Spinal cord (tissue), 9 donors: ENCODE measurements at regions not wholly inside any gene's neighbourhood (a gene's known extent, or its start where the extent isn't known, plus 50 kb on each side); places are given as distances from the start of the nearest gene placed in this dataset.

Experiments used
- DNase-seq, 6 donors: peaks; one replicate each; pipeline versions ENCODE4 v3.0.0 to v3.0.0-alpha.2; 2013 to 2015; ENCODE audit warnings: low spot score in 6 of 6, low read depth in 4 of 6
- H3K27ac ChIP-seq: one replicate; pipeline ENCODE4 v1.5.1; 2013; ENCODE audit warnings: low read depth, low read length, control low read depth
- H3K27me3 ChIP-seq: one replicate; pipeline ENCODE4 v1.6.1; 2013; ENCODE audit warnings: low read length; ENCODE audit not compliant: control insufficient read depth, insufficient read depth
- H3K36me3 ChIP-seq: one replicate; pipeline ENCODE4 v1.6.1; 2013; ENCODE audit warnings: low read length; ENCODE audit not compliant: control insufficient read depth, insufficient read depth
- H3K4me1 ChIP-seq: one replicate; pipeline ENCODE4 v1.6.1; 2013; ENCODE audit warnings: low read length; ENCODE audit not compliant: control insufficient read depth, insufficient read depth
- H3K4me3 ChIP-seq: one replicate; pipeline ENCODE4 v1.5.1; 2013; ENCODE audit warnings: low read depth, low read length, control low read depth
- H3K9me3 ChIP-seq: one replicate; pipeline ENCODE4 v1.6.1; 2013; ENCODE audit warnings: low read length; ENCODE audit not compliant: control insufficient read depth, insufficient read depth
- WGBS: methylation state at CpG from one replicate; pipeline ENCODE4 v1.1.5; 2013; ENCODE audit warnings: missing lambda C conversion rate; ENCODE audit not compliant: insufficient coverage; 5-methylcytosine and 5-hydroxymethylcytosine counted together
- donor health status: healthy.

GRCh38 chr7:114047889-114048288 is 129.1 kb upstream of the PPP1R3A start:
- no peaks in the 10 kb centered on the region for H3K36me3 ChIP-seq
- WGBS: 100% methylated on average over 1 of the region's 2 CpGs
- no peaks in the 10 kb centered on the region for H3K9me3 ChIP-seq
- no peak overlapping the region for H3K27ac ChIP-seq
- H3K4me3 ChIP-seq: no peak overlapping the region
- no peaks in the 10 kb centered on the region for H3K27me3 ChIP-seq
- H3K4me1 ChIP-seq: no peaks in the 10 kb centered on the region
- DNase-seq: no peak

GRCh38 chr7:114033475-114033874 is 114.7 kb upstream of the PPP1R3A start:
- no peak overlapping the region for H3K4me3 ChIP-seq
- no CpG with 5 or more reads among the region's 2 CpGs for WGBS
- H3K9me3 ChIP-seq: no peaks in the 10 kb centered on the region
- DNase-seq: no peak
- no peak overlapping the region for H3K27ac ChIP-seq
- no peaks in the 10 kb centered on the region for H3K27me3 ChIP-seq
- H3K4me1 ChIP-seq: no peaks in the 10 kb centered on the region
- no peaks in the 10 kb centered on the region for H3K36me3 ChIP-seq

GRCh38 chr7:114026486-114027089 is 107.8 kb upstream of the PPP1R3A start:
- Histone ChIP-seq H3K27me3 (no peaks in the 10 kb centered on the region), H3K9me3 (no peaks in the 10 kb centered on the region), H3K27ac (no peak overlapping the region), H3K36me3 (no peaks in the 10 kb centered on the region), H3K4me3 (no peak overlapping the region), H3K4me1 (no peaks in the 10 kb centered on the region)
- WGBS: no CpG with 5 or more reads among the region's 1 CpG
- peak; percentile 13 to 92 (median 64) for DNase-seq

GRCh38 chr7:114021135-114021534 is 102.3 kb upstream of the PPP1R3A start:
- H3K4me3 ChIP-seq: no peak overlapping the region
- no peak overlapping the region for H3K27ac ChIP-seq
- no peaks in the 10 kb centered on the region for H3K4me1 ChIP-seq
- no peaks in the 10 kb centered on the region for H3K9me3 ChIP-seq
- H3K36me3 ChIP-seq: no peaks in the 10 kb centered on the region
- H3K27me3 ChIP-seq: no peaks in the 10 kb centered on the region
- WGBS: no CpG with 5 or more reads among the region's 3 CpGs
- no peak for DNase-seq

- 87% methylated on average over 5 of the region's 5 CpGs for WGBS
- no peak for DNase-seq
- Histone ChIP-seq H3K27me3 (no peaks in the 10 kb centered on the region), H3K4me1 (no peaks in the 10 kb centered on the region), H3K27ac (no peak overlapping the region), H3K9me3 (no peaks in the 10 kb centered on the region), H3K4me3 (no peak overlapping the region), H3K36me3 (no peaks in the 10 kb centered on the region)
Measured at GRCh38 chr7:114008696-114009095, 89.9 kb upstream of the PPP1R3A start.

GRCh38 chr7:114007386-114007785 is 88.6 kb upstream of the PPP1R3A start:
- no peaks in the 10 kb centered on the region for H3K9me3 ChIP-seq

GRCh38 chr7:113998934-113999333 is 80.1 kb upstream of the PPP1R3A start:
- Histone ChIP-seq H3K36me3 (no peaks in the 10 kb centered on the region), H3K4me3 (no peak overlapping the region), H3K4me1 (no peaks in the 10 kb centered on the region), H3K27me3 (no peaks in the 10 kb centered on the region), H3K27ac (no peak overlapping the region), H3K9me3 (peaks cover 5% of the 10 kb centered on the region)
- DNase-seq: peak in 1 of 6 donors; percentile 2

More at GRCh38 chr7:114007386-114007785, 88.6 kb upstream of the PPP1R3A start:
- H3K27me3 ChIP-seq: no peaks in the 10 kb centered on the region
- H3K36me3 ChIP-seq: no peaks in the 10 kb centered on the region
- no CpG with 5 or more reads among the region's 2 CpGs for WGBS
- no peak overlapping the region for H3K4me3 ChIP-seq
- no peak for DNase-seq
- no peak overlapping the region for H3K27ac ChIP-seq
- no peaks in the 10 kb centered on the region for H3K4me1 ChIP-seq

- no CpG with 5 or more reads among the region's 4 CpGs for WGBS
- H3K27ac ChIP-seq: no peak overlapping the region
Measured at GRCh38 chr7:113996405-113996804, 77.6 kb upstream of the PPP1R3A start.

GRCh38 chr7:113986216-113986615 is 67.4 kb upstream of the PPP1R3A start:
- Histone ChIP-seq H3K9me3 (no peaks in the 10 kb centered on the region), H3K27me3 (no peaks in the 10 kb centered on the region), H3K36me3 (no peaks in the 10 kb centered on the region), H3K27ac (no peak overlapping the region), H3K4me3 (no peak overlapping the region), H3K4me1 (no peaks in the 10 kb centered on the region)
- DNase-seq: no peak
- no CpG with 5 or more reads among the region's 2 CpGs for WGBS

More at GRCh38 chr7:113996405-113996804, 77.6 kb upstream of the PPP1R3A start:
- DNase-seq: no peak
- Histone ChIP-seq H3K36me3 (no peaks in the 10 kb centered on the region), H3K9me3 (no peaks in the 10 kb centered on the region), H3K27me3 (no peaks in the 10 kb centered on the region), H3K4me3 (no peak overlapping the region), H3K4me1 (no peaks in the 10 kb centered on the region)

- WGBS: no CpG with 5 or more reads among the region's 4 CpGs
- Histone ChIP-seq H3K27me3 (no peaks in the 10 kb centered on the region), H3K9me3 (no peaks in the 10 kb centered on the region), H3K4me3 (no peak overlapping the region), H3K27ac (no peak overlapping the region), H3K36me3 (no peaks in the 10 kb centered on the region), H3K4me1 (no peaks in the 10 kb centered on the region)
- DNase-seq: no peak
Measured at GRCh38 chr7:113976508-113976907, 57.7 kb upstream of the PPP1R3A start.
